GM12874 (cell line): ENCODE measurements at regions not wholly inside any gene's neighbourhood (a gene's known extent, or its start where the extent isn't known, plus 50 kb on each side); places are given as distances from the start of the nearest gene placed in this dataset.

Experiments
- CTCF ChIP-seq: IDR thresholded peaks from 2 replicates; pipeline ENCODE4 v1.5.1; 2011; ENCODE audit warnings: low read depth, mild to moderate bottlenecking, control low read depth, low read length, moderate library complexity; ENCODE audit not compliant: insufficient read depth

GRCh38 chr13:79155883-79156282 lies 250.2 kb downstream of the RBM26 start:
- no peak for TF ChIP-seq CTCF

GRCh38 chr13:79149210-79149609 lies 256.8 kb downstream of the RBM26 start:
- no peak for TF ChIP-seq CTCF

GRCh38 chr13:79141082-79141481 lies 265.0 kb downstream of the RBM26 start:
- TF ChIP-seq CTCF: no peak

- TF ChIP-seq CTCF: no peak
These were observed 277.9 kb downstream of the RBM26 start for GRCh38 chr13:79128158-79128557.

DNA sequence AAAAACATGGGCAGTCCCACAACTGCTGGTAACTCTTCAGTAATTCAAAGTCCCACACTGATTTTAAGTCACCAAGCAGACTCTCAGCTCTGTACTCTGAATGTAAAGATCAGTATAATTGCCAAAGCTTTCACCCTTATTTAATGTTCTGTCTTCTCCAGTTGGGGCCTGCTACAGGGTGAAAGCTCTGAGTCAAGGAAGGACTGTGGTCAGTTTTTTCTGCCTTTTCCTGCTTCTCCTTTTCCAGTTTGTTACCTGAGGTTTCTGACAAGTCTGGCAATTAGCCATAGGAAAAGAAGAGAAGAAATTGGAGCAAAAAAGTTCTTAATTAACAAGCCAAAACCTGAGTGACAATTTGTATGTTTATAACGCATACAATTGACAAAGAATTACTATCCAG lies 279.3 kb downstream of the RBM26 start:
- no peak for TF ChIP-seq CTCF

- TF ChIP-seq CTCF: no peak
These were observed 281.9 kb downstream of the RBM26 start for GRCh38 chr13:79124183-79124582.

GRCh38 chr13:79121286-79121685 lies 284.8 kb downstream of the RBM26 start:
- TF ChIP-seq CTCF: no peak
